Hippocampal formation (tissue), 2 donors: ENCODE measurements at regions not wholly inside any gene's neighbourhood (a gene's known extent, or its start where the extent isn't known, plus 50 kb on each side); places are given as distances from the start of the nearest gene placed in this dataset.

ENCODE experiments used
- DNase-seq, 2 donors: peaks; one replicate each; lab custom pipeline; 2025; lab: John Stamatoyannopoulos, UW

DNA sequence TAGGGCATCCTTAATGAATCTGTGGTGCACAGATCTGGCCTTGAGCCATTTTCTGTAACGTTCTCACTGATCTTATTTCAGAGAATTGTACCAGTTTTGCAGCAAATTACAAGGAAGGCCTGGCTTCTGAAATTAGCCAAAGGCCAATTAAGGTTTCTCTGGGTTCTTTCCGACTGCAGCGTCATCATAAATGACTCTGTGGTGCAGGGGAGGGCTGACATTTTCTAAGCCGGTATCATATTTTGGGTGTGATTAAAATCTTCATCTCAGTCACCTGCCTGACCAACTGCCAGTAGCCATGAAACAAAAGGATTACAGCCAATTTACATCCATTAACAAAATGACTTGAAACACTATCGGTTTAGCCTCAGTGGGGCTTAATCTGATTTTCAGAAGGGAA is 363.7 kb downstream of the ADRA2A start:
- no peak for DNase-seq

GRCh38 chr10:111445667-111446066 is 368.8 kb downstream of the ADRA2A start:
- DNase-seq: no peak

GRCh38 chr10:111446966-111447365 is 370.1 kb downstream of the ADRA2A start:
- no peak for DNase-seq

GRCh38 chr10:111452153-111452552 is 375.3 kb downstream of the ADRA2A start:
- no peak for DNase-seq

- peak in 1 of 2 donors; percentile 10 for DNase-seq
Measured at GRCh38 chr10:111455776-111456426, 379.1 kb downstream of the ADRA2A start.

GRCh38 chr10:111458256-111458655 is 381.4 kb downstream of the ADRA2A start:
- no peak for DNase-seq

- no peak for DNase-seq
Measured at GRCh38 chr10:111459967-111460366, 383.1 kb downstream of the ADRA2A start.

DNA sequence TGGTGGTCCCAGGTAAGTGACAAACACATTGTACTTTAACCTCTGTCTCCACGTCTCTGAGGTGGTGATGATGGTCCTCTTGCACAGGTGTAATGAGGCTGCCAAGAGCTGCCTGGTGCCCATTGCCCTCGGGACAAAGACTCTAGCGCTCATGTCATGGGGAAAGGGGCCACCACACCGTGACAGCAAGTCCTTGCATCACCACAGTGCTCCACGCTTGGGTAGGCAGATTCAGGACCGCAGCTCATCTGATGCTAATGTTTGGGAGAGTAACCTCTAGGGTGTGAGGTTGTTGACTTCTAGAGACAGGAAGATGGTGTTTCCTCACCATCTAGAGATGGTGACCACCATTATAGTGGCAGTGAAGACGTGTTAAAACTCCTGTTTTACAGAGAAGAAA is 395.6 kb downstream of the ADRA2A start:
- DNase-seq: no peak

GRCh38 chr10:111473361-111473760 is 396.5 kb downstream of the ADRA2A start:
- no peak for DNase-seq

GRCh38 chr10:111474786-111475185 is 398.0 kb downstream of the ADRA2A start:
- DNase-seq: no peak

DNA sequence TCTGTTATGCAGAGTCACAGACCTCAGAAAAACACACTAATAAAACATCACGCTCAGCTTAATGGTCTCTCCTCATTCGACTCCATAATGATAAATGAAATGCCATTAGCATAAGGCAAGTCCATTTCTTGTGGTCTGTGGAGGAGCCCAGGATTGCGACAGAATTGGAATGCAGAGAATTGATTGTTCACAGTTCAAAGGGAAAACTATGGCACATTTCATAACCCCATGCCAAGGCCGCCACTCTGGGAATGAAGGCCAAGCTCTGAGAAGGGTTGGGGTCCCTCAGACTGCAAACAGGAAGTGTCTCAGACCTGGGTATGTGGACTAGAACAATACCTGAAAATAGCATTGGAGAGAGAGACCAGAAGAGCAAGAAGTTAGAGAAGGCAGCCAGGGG is 398.9 kb downstream of the ADRA2A start:
- no peak for DNase-seq

GRCh38 chr10:111478651-111479050 is 401.8 kb downstream of the ADRA2A start:
- no peak for DNase-seq

DNA sequence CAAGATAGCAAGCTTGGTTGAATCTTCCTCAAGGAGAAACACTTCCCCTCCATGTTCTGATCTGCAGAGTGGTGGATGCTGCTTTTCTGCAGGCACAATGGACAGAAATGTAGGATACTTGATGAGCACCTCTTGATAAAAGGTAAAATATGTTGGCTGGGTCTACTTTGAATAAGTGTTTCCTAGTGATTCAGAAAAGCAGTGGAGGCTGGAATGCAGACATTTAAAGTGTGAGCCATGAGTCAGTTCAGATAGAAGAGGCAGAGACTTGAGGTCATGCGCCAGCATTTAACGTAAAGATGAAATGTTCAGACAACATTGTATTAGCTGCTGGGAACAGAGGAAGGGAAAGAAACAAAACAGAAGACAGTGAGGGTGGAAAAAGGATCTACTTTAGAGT is 403.1 kb downstream of the ADRA2A start:
- DNase-seq: no peak

GRCh38 chr10:111481261-111481826 is 404.5 kb downstream of the ADRA2A start:
- no peak for DNase-seq

DNA sequence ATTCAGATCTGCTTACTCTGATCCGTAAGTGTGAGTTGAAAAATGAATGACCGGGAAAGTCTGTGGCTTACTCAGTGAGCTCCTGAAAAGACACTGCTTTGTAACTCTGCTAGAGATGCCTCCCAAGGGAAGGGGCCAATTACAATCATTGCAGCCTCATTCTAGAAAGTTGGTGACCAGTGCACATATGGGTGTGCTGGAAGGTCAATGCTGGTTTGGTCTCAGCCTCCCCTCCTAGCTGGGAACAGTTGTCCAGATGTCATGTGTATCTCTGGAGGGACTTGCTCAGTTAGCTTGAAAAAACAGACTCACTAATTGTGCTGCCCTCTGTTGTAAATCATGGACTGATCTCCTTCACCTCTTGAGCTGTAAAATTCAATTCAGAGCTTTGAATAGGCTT is 405.0 kb downstream of the ADRA2A start:
- no peak for DNase-seq

DNA sequence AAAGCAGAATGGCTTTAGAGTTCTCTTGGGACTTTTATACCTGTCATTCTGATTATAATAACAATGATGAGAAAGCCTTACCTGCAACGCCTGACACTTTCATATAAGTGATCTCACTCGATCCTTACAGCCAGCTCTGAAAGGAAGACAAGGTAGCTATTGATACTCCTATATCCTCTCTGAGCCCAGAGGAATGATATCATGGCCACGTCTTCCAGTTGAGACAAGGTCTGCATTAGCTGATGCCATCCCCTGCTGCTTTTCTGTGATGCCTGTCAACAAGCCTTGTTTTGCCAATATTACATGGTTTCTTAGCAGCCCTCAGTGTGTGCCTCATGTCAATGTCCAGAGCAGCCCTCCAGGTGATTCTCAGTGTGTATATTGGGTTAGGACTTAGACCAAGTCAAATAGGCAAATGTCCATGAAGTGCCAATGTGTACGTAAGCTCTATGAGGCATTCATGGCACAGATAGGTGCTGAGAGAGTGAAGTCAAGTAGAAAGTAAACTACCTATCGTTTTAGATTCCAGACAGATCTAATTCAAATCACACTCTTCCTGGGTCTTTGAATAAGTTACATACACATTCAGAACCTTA is 405.9 kb downstream of the ADRA2A start:
- no peak for DNase-seq

GRCh38 chr10:111485767-111486166 is 408.9 kb downstream of the ADRA2A start:
- DNase-seq: no peak

DNA sequence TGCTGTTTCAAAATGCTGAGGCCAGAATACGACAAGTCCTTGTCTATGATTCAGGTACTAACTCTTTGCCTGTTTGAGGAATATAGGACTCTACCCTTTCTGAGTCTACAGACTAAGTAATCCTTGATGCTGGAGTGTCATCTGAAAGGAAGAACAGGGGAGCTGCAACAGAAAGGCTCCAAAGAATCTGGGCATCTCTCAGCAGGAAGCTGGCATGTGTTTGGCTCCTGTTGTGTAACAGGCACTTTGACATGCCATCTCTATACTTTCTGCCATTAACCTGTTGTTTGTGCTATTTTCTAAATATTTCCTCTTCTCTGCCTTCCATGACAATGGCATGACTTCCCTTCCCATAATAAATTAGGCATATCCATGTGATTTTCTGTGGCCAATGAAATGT is 409.5 kb downstream of the ADRA2A start:
- no peak for DNase-seq

DNA sequence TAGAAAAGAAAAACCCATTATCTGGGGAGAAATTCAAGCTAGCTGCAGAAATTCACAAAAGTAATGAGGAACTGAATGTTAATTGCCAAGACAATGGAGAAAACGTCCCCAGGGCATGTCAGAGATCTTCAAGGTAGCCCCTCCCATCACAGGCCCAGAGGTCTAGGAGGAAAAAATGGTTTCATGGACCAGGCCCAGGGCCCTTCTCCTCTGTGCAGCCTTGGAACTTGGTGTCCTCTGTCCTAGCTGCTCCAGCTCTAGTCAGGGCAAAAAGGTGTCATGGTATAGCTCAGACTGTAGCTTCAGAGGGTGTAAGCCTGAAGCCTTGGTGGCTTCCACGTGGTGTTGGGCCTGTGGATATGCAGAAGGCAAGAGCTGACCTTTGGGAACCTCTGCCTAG is 411.8 kb downstream of the ADRA2A start:
- DNase-seq: no peak

DNA sequence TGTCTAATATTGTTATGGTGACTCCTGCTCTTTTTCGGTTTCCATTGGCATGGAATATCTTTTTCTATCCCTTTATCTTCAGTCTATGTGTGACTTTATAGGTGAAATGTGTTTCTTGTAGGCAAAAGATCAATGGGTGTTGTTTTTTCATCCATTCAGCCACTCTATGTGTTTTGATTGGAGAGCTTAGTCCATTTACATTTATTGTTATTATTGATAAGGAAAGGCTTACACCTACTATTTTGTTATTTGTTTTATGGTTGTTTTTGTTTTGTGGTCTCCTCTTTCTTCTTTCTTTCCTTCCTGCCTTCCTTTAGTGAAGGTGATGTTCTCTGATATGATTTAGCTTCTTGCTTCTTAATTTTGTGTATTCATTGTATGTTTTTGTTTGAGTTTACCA is 414.3 kb downstream of the ADRA2A start:
- DNase-seq: no peak

DNA sequence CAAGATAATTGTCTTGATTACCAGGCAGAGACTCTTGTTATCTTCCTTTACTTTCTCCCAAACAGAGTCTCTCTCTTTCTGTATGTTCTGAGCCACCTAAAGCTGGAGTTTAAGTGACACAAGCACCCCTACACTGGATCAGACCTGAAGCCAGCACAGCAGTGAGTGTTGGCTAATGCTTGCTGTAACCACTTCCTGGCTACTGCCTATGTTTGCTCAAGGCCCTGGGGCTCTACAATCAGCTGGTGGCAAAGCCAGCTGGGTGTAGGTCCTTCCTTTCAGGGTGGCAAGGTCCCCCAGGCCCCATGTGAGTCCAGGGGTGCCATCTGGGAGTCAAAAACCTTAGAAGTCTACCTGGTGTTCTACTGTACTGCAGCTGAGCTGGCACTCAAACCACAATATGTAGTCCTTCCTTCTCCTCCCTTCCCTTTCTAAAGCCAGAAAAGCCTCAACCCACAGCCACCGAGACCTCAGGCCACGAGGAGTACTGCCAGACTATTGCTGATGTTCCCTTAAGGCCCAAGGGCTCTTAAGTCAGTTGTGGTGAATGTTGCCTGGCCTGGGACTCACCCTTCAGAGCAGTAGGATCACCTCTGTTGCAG is 416.3 kb downstream of the ADRA2A start:
- DNase-seq: no peak

DNA sequence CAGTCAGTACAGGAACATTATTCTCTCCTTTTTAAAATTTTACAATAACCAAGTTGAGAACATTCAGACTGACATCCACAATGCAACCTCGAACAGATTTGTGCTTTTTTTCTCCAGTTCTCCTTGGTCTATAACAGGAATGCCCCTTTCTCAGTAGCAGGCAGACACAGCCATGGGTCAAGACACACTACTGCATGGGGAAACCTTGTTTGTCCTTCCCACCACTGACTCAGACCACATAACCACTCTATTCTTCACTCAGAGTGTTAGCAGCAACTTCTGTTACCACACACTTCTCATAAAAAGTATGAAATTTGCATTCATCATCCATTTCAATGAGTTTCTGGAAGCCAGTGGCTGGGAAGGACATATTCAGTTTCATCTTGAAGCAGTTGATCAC is 421.7 kb downstream of the ADRA2A start:
- DNase-seq: no peak

- DNase-seq: no peak
Measured at GRCh38 chr10:111504376-111504775, 427.5 kb downstream of the ADRA2A start.
